Transverse colon (tissue), 4 donors: ENCODE measurements at regions not wholly inside any gene's neighbourhood (a gene's known extent, or its start where the extent isn't known, plus 50 kb on each side); places are given as distances from the start of the nearest gene placed in this dataset.

Experiments
- CTCF ChIP-seq, 5 experiments: fragments of 200-600 bp in 3 of 5; fragments of 450-650 bp in 2 of 5; sonication (generic) in 3 of 5; IDR thresholded peaks; 1 replicate in 2 of 5; 2 replicates in 3 of 5; pipeline ENCODE4 v1.5.1; 2016 to 2017; ENCODE audit warnings: antibody characterized with exemption in 5 of 5, inconsistent platforms in 3 of 5, mild to moderate bottlenecking in 2 of 5, moderate library complexity in 1 of 5
- POLR2A ChIP-seq: fragments of 450-650 bp; IDR thresholded peaks from one replicate; pipeline ENCODE4 v1.6.1; 2016; ENCODE audit warnings: antibody characterized with exemption, mild to moderate bottlenecking, moderate library complexity
- POLR2AphosphoS5 ChIP-seq, 3 donors: sonication (generic); formaldehyde crosslinking; IDR thresholded peaks; one replicate each; pipeline ENCODE4 v1.6.1; 2016; ENCODE audit warnings: antibody characterized with exemption in 3 of 3

GRCh38 chr9:22189471-22189870 lies 180.4 kb upstream of the CDKN2B start:
- TF ChIP-seq CTCF (IDR thresholded peaks at IDR 0.05) (no peak), POLR2AphosphoS5 (IDR thresholded peaks at IDR 0.05) (no peak), POLR2A (no peak)
